ENCODE measurements at regions not wholly inside any gene's neighbourhood (a gene's known extent, or its start where the extent isn't known, plus 50 kb on each side); places are given as distances from the start of the nearest gene placed in this dataset.

- DNase-seq = no peak
- H3K9me3 ChIP-seq = no peaks in the 10 kb centered on the region
- H3K4me1 ChIP-seq = no peaks in the 10 kb centered on the region
- no peak overlapping the region for H3K27ac ChIP-seq
- no peak for TF ChIP-seq CTCF (IDR thresholded peaks at IDR 0.05)
- intact Hi-C loops (cut with DNase I) = loop anchor here in 2 of 3 donors (5.0 to 10.0 kb wide), 2 partner anchors 176 to 184 kb away; partner anchors contain the start of gene RPS6KA3 (in 1 of the 2)
- 81 to 89% methylated on average over 1 of the region's 1 CpG for WGBS, 2 donors
- ATAC-seq = no peak
- H3K36me3 ChIP-seq = no peaks in the 10 kb centered on the region
- peak; percentile 20 for FAIRE-seq
- H3K27me3 ChIP-seq = peaks cover 0 to 9% (median 0%) of the 10 kb centered on the region in 4 donors
- H3K4me3 ChIP-seq = no peak overlapping the region
These were observed 174.4 kb upstream of the RPS6KA3 start for GRCh38 chrX:20441123-20441522.

- intact Hi-C loops (cut with DNase I) = no loop called here
- Histone ChIP-seq H3K27ac (no peak overlapping the region), H3K9me3 (no peaks in the 10 kb centered on the region), H3K36me3 (no peaks in the 10 kb centered on the region), H3K4me1 (no peaks in the 10 kb centered on the region), H3K27me3 (peaks cover 0 to 9% (median 0%) of the 10 kb centered on the region in 4 donors), H3K4me3 (no peak overlapping the region)
- TF ChIP-seq CTCF (IDR thresholded peaks at IDR 0.05) = no peak
- FAIRE-seq = no peak
- WGBS, 2 donors = 77 to 91% methylated on average over 9 of the region's 9 CpGs
- DNase-seq = no peak
- peak in 2 of 4 donors; percentile 48 to 68 for ATAC-seq
These were observed 172.3 kb upstream of the RPS6KA3 start for GRCh38 chrX:20438871-20439526.

- Histone ChIP-seq H3K27ac (no peak overlapping the region), H3K27me3 (no peaks in the 10 kb centered on the region), H3K4me1 (no peaks in the 10 kb centered on the region), H3K36me3 (no peaks in the 10 kb centered on the region), H3K9me3 (no peaks in the 10 kb centered on the region), H3K4me3 (no peak overlapping the region)
- ATAC-seq = no peak
- no peak for DNase-seq
- FAIRE-seq = no peak
- no peak for TF ChIP-seq CTCF (IDR thresholded peaks at IDR 0.05)
- intact Hi-C loops (cut with DNase I) = no loop called here
- 49 to 74% methylated on average over 1 of the region's 1 CpG for WGBS, 2 donors
These were observed 171.0 kb upstream of the RPS6KA3 start for GRCh38 chrX:20437683-20438082.

- 15 to 44% methylated on average over 1 of the region's 1 CpG for WGBS, 2 donors
- TF ChIP-seq CTCF (IDR thresholded peaks at IDR 0.05) = no peak
- ATAC-seq (no peak), DNase-seq (no peak), FAIRE-seq (no peak)
- no peak overlapping the region for H3K4me3 ChIP-seq
- H3K9me3 ChIP-seq = no peaks in the 10 kb centered on the region
- no peaks in the 10 kb centered on the region for H3K36me3 ChIP-seq
- no peaks in the 10 kb centered on the region for H3K4me1 ChIP-seq
- H3K27me3 ChIP-seq = no peaks in the 10 kb centered on the region
- H3K27ac ChIP-seq = no peak overlapping the region
- intact Hi-C loops (cut with DNase I) = no loop called here
These were observed 169.2 kb upstream of the RPS6KA3 start for GRCh38 chrX:20435913-20436312.

GRCh38 chrX:20434986-20435385, 168.3 kb upstream of the RPS6KA3 start:
- Histone ChIP-seq H3K9me3 (no peaks in the 10 kb centered on the region), H3K27ac (no peak overlapping the region), H3K36me3 (no peaks in the 10 kb centered on the region), H3K4me3 (no peak overlapping the region), H3K27me3 (no peaks in the 10 kb centered on the region), H3K4me1 (no peaks in the 10 kb centered on the region)
- no peak for TF ChIP-seq CTCF (IDR thresholded peaks at IDR 0.05)
- DNase-seq = no peak
- no peak for FAIRE-seq
- WGBS, 2 donors = 73 to 83% methylated on average over 3 of the region's 3 CpGs
- intact Hi-C loops (cut with DNase I) = no loop called here
- no peak for ATAC-seq
